Gastrocnemius medialis (tissue), 4 donors: ENCODE measurements at regions not wholly inside any gene's neighbourhood (a gene's known extent, or its start where the extent isn't known, plus 50 kb on each side); places are given as distances from the start of the nearest gene placed in this dataset.

Experiments
- ATAC-seq, 2 donors: fragments of 150-250 bp; one replicate each; pipeline ENCODE4 v1.9.1; 2016
- DNase-seq, 2 donors: peaks; one replicate each; pipeline ENCODE4 v3.0.0-alpha.2; 2019
- H3K27ac ChIP-seq, 4 donors: fragments of 200-600 bp; sonication (generic); 1 replicate in 1 of 4; 2 replicates in 3 of 4; pipeline ENCODE4 v1.5.1; 2016 to 2018; ENCODE audit warnings: mild to moderate bottlenecking in 2 of 4, moderate library complexity in 1 of 4
- H3K27me3 ChIP-seq, 3 donors: fragments of 200-600 bp; sonication (generic) in 2 of 3; 1 replicate in 1 of 3; 2 replicates in 2 of 3; pipeline versions ENCODE4 v1.5.1 to v1.6.0; 2016 to 2019; ENCODE audit warnings: mild to moderate bottlenecking in 1 of 3, moderate library complexity in 1 of 3
- H3K36me3 ChIP-seq, 2 donors: fragments of 200-600 bp; sonication (generic) in 1 of 2; one replicate each; pipeline ENCODE4 v1.5.1; 2017 to 2018
- H3K4me1 ChIP-seq, 2 donors: fragments of 200-600 bp; sonication (generic) in 1 of 2; one replicate each; pipeline ENCODE4 v1.5.1; 2016 to 2017; ENCODE audit warnings: mild to moderate bottlenecking in 2 of 2
- H3K4me3 ChIP-seq, 4 donors: fragments of 200-600 bp; sonication (generic) in 3 of 4; 1 replicate in 1 of 4; 2 replicates in 3 of 4; pipeline ENCODE4 v1.5.1; 2016 to 2019; ENCODE audit warnings: mild to moderate bottlenecking in 2 of 4
- H3K9me3 ChIP-seq, 3 donors: fragments of 200-600 bp; sonication (generic) in 2 of 3; 1 replicate in 1 of 3; 2 replicates in 2 of 3; pipeline ENCODE4 v1.5.1; 2016 to 2019
- CTCF ChIP-seq, 5 experiments: fragments of 450-650 bp in 3 of 5; fragments of 200-600 bp in 2 of 5; sonication (generic) in 2 of 5; IDR thresholded peaks in 4 of 5; conservative IDR thresholded peaks in 1 of 5; 1 replicate in 4 of 5; 2 replicates in 1 of 5; pipeline ENCODE4 v1.5.1; 2016 to 2019; ENCODE audit warnings: antibody characterized with exemption in 5 of 5, mild to moderate bottlenecking in 3 of 5, moderate library complexity in 3 of 5
- POLR2A ChIP-seq, 2 donors: fragments of 450-650 bp; IDR thresholded peaks; one replicate each; pipeline ENCODE4 v1.6.1; 2017; ENCODE audit warnings: antibody characterized with exemption in 2 of 2, mild to moderate bottlenecking in 2 of 2, moderate library complexity in 2 of 2
- in situ Hi-C, 4 donors: fragments of 200-750 bp; cut with MboI; loops; one replicate each; pipeline versions ENCODE4 v1.15.0 to v1.8.0; 2017; ENCODE audit warnings: low sequenced_read_pairs in 4 of 4
- intact Hi-C: fragments of 100-400 bp; cut with DNase I; formaldehyde crosslinking; loops from one replicate; pipeline ENCODE4 v1.15.1; 2023; ENCODE audit warnings: low total_unique reads

DNA sequence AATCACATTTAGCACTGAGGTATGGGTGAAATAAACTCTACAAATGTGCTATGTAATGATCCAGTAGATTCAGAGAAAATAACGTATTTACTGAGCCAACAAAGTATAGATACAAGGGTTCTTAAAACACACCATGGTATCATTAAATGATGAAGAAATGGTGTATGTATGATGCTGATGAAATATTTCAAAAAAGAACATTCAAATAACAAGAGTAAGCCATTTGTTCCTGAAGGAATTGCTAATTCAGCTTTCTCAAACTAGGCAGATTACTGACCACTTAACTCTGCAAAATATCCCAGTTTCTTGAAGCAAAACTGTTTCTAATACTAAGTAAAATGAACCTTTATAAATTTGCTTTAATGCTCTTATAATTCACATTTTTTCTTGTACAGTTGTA is 97.6 kb upstream of the IFNE start:
- intact Hi-C loops (no loop called here), in situ Hi-C loops (no loop called here)
- DNase-seq = no peak

GRCh38 chr9:21580636-21581378 is 98.7 kb upstream of the IFNE start:
- DNase-seq = no peak
- Histone ChIP-seq H3K4me3 (no peak overlapping the region), H3K4me1 (no peaks in the 10 kb centered on the region), H3K36me3 (no peaks in the 10 kb centered on the region), H3K27ac (no peak overlapping the region), H3K27me3 (no peaks in the 10 kb centered on the region), H3K9me3 (no peaks in the 10 kb centered on the region)
- no peak for ATAC-seq
- in situ Hi-C loops = no loop called here
- TF ChIP-seq CTCF (IDR thresholded peaks at IDR 0.05 in 4 of 5, conservative IDR thresholded peaks at IDR 0.05 in 1 of 5) (no peak), POLR2A (IDR thresholded peaks at IDR 0.05) (no peak)
- intact Hi-C loops = no loop called here

More for the DNA sequence above, 97.6 kb upstream of the IFNE start:
- Histone ChIP-seq H3K27me3 (no peaks in the 10 kb centered on the region), H3K4me1 (no peaks in the 10 kb centered on the region), H3K9me3 (no peaks in the 10 kb centered on the region), H3K4me3 (no peak overlapping the region), H3K36me3 (no peaks in the 10 kb centered on the region), H3K27ac (no peak overlapping the region)
- ATAC-seq = no peak
- no peak for TF ChIP-seq CTCF (IDR thresholded peaks at IDR 0.05 in 4 of 5, conservative IDR thresholded peaks at IDR 0.05 in 1 of 5)

- intact Hi-C loops (no loop called here), in situ Hi-C loops (no loop called here)
- no peaks in the 10 kb centered on the region for H3K4me1 ChIP-seq
- TF ChIP-seq POLR2A (IDR thresholded peaks at IDR 0.05) (no peak), CTCF (IDR thresholded peaks at IDR 0.05 in 4 of 5, conservative IDR thresholded peaks at IDR 0.05 in 1 of 5) (no peak)
- no peak overlapping the region for H3K4me3 ChIP-seq
- H3K27ac ChIP-seq = no peak overlapping the region
- H3K27me3 ChIP-seq = no peaks in the 10 kb centered on the region
- no peaks in the 10 kb centered on the region for H3K9me3 ChIP-seq
- ATAC-seq (no peak), DNase-seq (no peak)
- H3K36me3 ChIP-seq = no peaks in the 10 kb centered on the region
These were observed 101.7 kb upstream of the IFNE start for GRCh38 chr9:21583628-21584377.

DNA sequence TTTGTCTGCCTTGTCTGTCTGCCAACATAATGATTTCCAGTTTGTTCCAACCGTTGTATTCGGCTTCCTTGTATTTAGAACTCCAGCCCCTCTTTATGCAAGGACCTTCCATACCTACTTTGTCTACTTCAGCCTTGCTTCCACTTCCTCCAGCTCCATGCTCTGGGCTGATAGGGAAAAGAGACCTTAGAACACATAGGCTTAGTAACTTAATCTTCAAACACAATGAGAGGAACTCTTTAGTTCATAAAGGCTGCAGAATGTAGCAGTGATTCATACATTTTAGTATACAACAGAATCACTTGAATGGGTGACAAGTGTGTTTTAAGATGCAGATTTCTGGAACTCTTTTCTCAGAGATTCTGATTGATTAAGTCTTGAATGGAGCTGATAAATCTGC is 102.8 kb upstream of the IFNE start:
- H3K27ac ChIP-seq = no peak overlapping the region
- H3K27me3 ChIP-seq = no peaks in the 10 kb centered on the region
- no peaks in the 10 kb centered on the region for H3K9me3 ChIP-seq
- DNase-seq = no peak
- H3K4me3 ChIP-seq = no peak overlapping the region
- no peak for ATAC-seq
- in situ Hi-C loops (no loop called here), intact Hi-C loops (no loop called here)
- no peaks in the 10 kb centered on the region for H3K36me3 ChIP-seq
- H3K4me1 ChIP-seq = no peaks in the 10 kb centered on the region
- TF ChIP-seq CTCF (IDR thresholded peaks at IDR 0.05 in 4 of 5, conservative IDR thresholded peaks at IDR 0.05 in 1 of 5) = no peak
- TF ChIP-seq POLR2A (IDR thresholded peaks at IDR 0.05) = no peak
